NCI-H2107 treated with DMSO at 0.1 percent for 48 hours (cell line): ENCODE measurements at regions not wholly inside any gene's neighbourhood (a gene's known extent, or its start where the extent isn't known, plus 50 kb on each side); places are given as distances from the start of the nearest gene placed in this dataset.

Experiments used
- DNase-seq: peaks from one replicate; lab custom pipeline; 2025; ENCODE audit not compliant: unreplicated experiment; lab: John Stamatoyannopoulos, UW

GRCh38 chr5:174664180-174664850, 60.1 kb upstream of the MSX2 start:
- no peak for DNase-seq

DNA sequence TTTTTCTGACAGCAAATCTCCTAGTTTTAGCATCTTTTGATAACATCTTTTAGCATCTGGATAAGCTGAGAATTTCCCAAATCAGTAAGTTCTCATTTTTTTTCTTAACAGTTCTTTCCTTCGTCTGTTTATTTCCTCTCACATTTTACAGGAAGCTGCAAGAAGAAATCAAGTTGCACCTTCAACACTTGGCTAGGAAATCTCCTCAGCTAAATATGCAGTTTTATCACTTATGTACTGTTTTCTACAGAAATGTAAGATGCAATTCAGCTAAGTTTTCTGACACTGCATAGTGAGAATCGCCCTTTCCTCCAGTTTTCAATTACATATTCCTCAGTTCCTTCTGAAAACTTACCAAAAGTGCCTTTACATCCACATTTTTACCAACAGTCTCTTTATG, 59.0 kb upstream of the MSX2 start:
- no peak for DNase-seq

GRCh38 chr5:174667526-174667925, 56.9 kb upstream of the MSX2 start:
- DNase-seq = no peak

- no peak for DNase-seq
Measured at GRCh38 chr5:174668349-174668748, 56.0 kb upstream of the MSX2 start.
